ENCODE measurements at regions not wholly inside any gene's neighbourhood (a gene's known extent, or its start where the extent isn't known, plus 50 kb on each side); places are given as distances from the start of the nearest gene placed in this dataset.

- no peak for DNase-seq
These were observed 223.5 kb upstream of the UBE2E2 start for GRCh38 chr3:22979581-22979980.

GRCh38 chr3:22980346-22980745 lies 222.8 kb upstream of the UBE2E2 start:
- DNase-seq = no peak

- no peak for DNase-seq
These were observed 222.0 kb upstream of the UBE2E2 start for GRCh38 chr3:22981166-22981565.

GRCh38 chr3:22981861-22982260 lies 221.3 kb upstream of the UBE2E2 start:
- DNase-seq = no peak

- DNase-seq = no peak
These were observed 220.0 kb upstream of the UBE2E2 start for GRCh38 chr3:22982981-22983587.

GRCh38 chr3:22986958-22987357 lies 216.2 kb upstream of the UBE2E2 start:
- no peak for DNase-seq

- no peak for DNase-seq
These were observed 214.6 kb upstream of the UBE2E2 start for GRCh38 chr3:22988566-22988965.

GRCh38 chr3:22989716-22990115 lies 213.4 kb upstream of the UBE2E2 start:
- DNase-seq = no peak

- DNase-seq = no peak
These were observed 212.6 kb upstream of the UBE2E2 start for GRCh38 chr3:22990291-22991200.

- no peak for DNase-seq
These were observed 208.3 kb upstream of the UBE2E2 start for GRCh38 chr3:22994781-22995180.

GRCh38 chr3:22996920-22997571 lies 206.1 kb upstream of the UBE2E2 start:
- DNase-seq = no peak

GRCh38 chr3:23000371-23000770 lies 202.8 kb upstream of the UBE2E2 start:
- no peak for DNase-seq

- no peak for DNase-seq
These were observed 201.0 kb upstream of the UBE2E2 start for GRCh38 chr3:23002151-23002550.

- DNase-seq = no peak
These were observed 200.0 kb upstream of the UBE2E2 start for GRCh38 chr3:23002836-23003732.

- no peak for DNase-seq
These were observed 199.4 kb upstream of the UBE2E2 start for GRCh38 chr3:23003733-23004046.

GRCh38 chr3:23004971-23005370 lies 198.2 kb upstream of the UBE2E2 start:
- DNase-seq = no peak

GRCh38 chr3:23017801-23018200 lies 185.3 kb upstream of the UBE2E2 start:
- DNase-seq = no peak

- DNase-seq = no peak
These were observed 183.4 kb upstream of the UBE2E2 start for GRCh38 chr3:23019596-23020300.

- no peak for DNase-seq
These were observed 174.8 kb upstream of the UBE2E2 start for GRCh38 chr3:23028294-23028693.

- DNase-seq = no peak
These were observed 174.1 kb upstream of the UBE2E2 start for GRCh38 chr3:23029001-23029400.

GRCh38 chr3:23035927-23036640 lies 167.0 kb upstream of the UBE2E2 start:
- DNase-seq = no peak

- DNase-seq = no peak
These were observed 166.4 kb upstream of the UBE2E2 start for GRCh38 chr3:23036728-23037127.
